ENCODE measurements at regions not wholly inside any gene's neighbourhood (a gene's known extent, or its start where the extent isn't known, plus 50 kb on each side); places are given as distances from the start of the nearest gene placed in this dataset.
A peak's percentile ranks its signal among the peaks of the same experiment; 100 is the strongest.

GRCh38 chr18:72155327-72155726, 388.8 kb downstream of the CBLN2 start:
- Histone ChIP-seq H3K4me3 (ENCODE audit: low read length) (no peak overlapping the region), H3K27me3 (ENCODE audit: insufficient read depth, low read length) (no peaks in the 10 kb centered on the region), H2AFZ (ENCODE audit: low read depth, low read length) (no peak overlapping the region)

GRCh38 chr18:72154926-72155325, 389.2 kb downstream of the CBLN2 start:
- no peak overlapping the region for H3K4me3 ChIP-seq (ENCODE audit: low read length)
- H3K4me1 ChIP-seq (ENCODE audit: insufficient read depth, low read length): no peaks in the 10 kb centered on the region
- no peak overlapping the region for H2AFZ ChIP-seq (ENCODE audit: low read depth, low read length)
- H3K36me3 ChIP-seq (ENCODE audit: insufficient read depth, low read length): no peaks in the 10 kb centered on the region
- H3K27me3 ChIP-seq (ENCODE audit: insufficient read depth, low read length): no peaks in the 10 kb centered on the region
- no peaks in the 10 kb centered on the region for H3K9me3 ChIP-seq (ENCODE audit: low read length)

More at GRCh38 chr18:72155327-72155726, 388.8 kb downstream of the CBLN2 start:
- Histone ChIP-seq H3K4me1 (ENCODE audit: insufficient read depth, low read length) (no peaks in the 10 kb centered on the region), H3K9me3 (ENCODE audit: low read length) (no peaks in the 10 kb centered on the region), H3K36me3 (ENCODE audit: insufficient read depth, low read length) (no peaks in the 10 kb centered on the region)

GRCh38 chr18:72152935-72153334, 391.2 kb downstream of the CBLN2 start:
- Histone ChIP-seq H3K36me3 (ENCODE audit: insufficient read depth, low read length) (no peaks in the 10 kb centered on the region), H3K9me3 (ENCODE audit: low read length) (no peaks in the 10 kb centered on the region), H2AFZ (ENCODE audit: low read depth, low read length) (no peak overlapping the region), H3K27me3 (ENCODE audit: insufficient read depth, low read length) (no peaks in the 10 kb centered on the region), H3K4me3 (ENCODE audit: low read length) (no peak overlapping the region), H3K4me1 (ENCODE audit: insufficient read depth, low read length) (no peaks in the 10 kb centered on the region)

- H3K27me3 ChIP-seq (ENCODE audit: insufficient read depth, low read length): no peaks in the 10 kb centered on the region
- H3K9me3 ChIP-seq (ENCODE audit: low read length): no peaks in the 10 kb centered on the region
- H2AFZ ChIP-seq (ENCODE audit: low read depth, low read length): no peak overlapping the region
Measured at GRCh38 chr18:72147830-72148229, 396.3 kb downstream of the CBLN2 start.

GRCh38 chr18:72140007-72140406, 404.1 kb downstream of the CBLN2 start:
- H3K4me3 ChIP-seq (ENCODE audit: low read length): no peak overlapping the region
- H3K4me1 ChIP-seq (ENCODE audit: insufficient read depth, low read length): no peaks in the 10 kb centered on the region
- H2AFZ ChIP-seq (ENCODE audit: low read depth, low read length): no peak overlapping the region
- no peaks in the 10 kb centered on the region for H3K9me3 ChIP-seq (ENCODE audit: low read length)
- H3K36me3 ChIP-seq (ENCODE audit: insufficient read depth, low read length): no peaks in the 10 kb centered on the region
- no peaks in the 10 kb centered on the region for H3K27me3 ChIP-seq (ENCODE audit: insufficient read depth, low read length)

More at GRCh38 chr18:72147830-72148229, 396.3 kb downstream of the CBLN2 start:
- no peak overlapping the region for H3K4me3 ChIP-seq (ENCODE audit: low read length)
- H3K36me3 ChIP-seq (ENCODE audit: insufficient read depth, low read length): no peaks in the 10 kb centered on the region
- H3K4me1 ChIP-seq (ENCODE audit: insufficient read depth, low read length): no peaks in the 10 kb centered on the region

GRCh38 chr18:72128649-72129048, 415.5 kb downstream of the CBLN2 start:
- H3K4me1 ChIP-seq (ENCODE audit: insufficient read depth, low read length): peaks cover 4% of the 10 kb centered on the region
- no peaks in the 10 kb centered on the region for H3K9me3 ChIP-seq (ENCODE audit: low read length)
- H3K27me3 ChIP-seq (ENCODE audit: insufficient read depth, low read length): no peaks in the 10 kb centered on the region
- no peak overlapping the region for H3K4me3 ChIP-seq (ENCODE audit: low read length)
- no peaks in the 10 kb centered on the region for H3K36me3 ChIP-seq (ENCODE audit: insufficient read depth, low read length)
- H2AFZ ChIP-seq (ENCODE audit: low read depth, low read length): peak overlapping the region; percentile 40

GRCh38 chr18:72122103-72122502, 422.0 kb downstream of the CBLN2 start:
- H3K4me3 ChIP-seq (ENCODE audit: low read length): no peak overlapping the region
- no peaks in the 10 kb centered on the region for H3K4me1 ChIP-seq (ENCODE audit: insufficient read depth, low read length)
- H3K27me3 ChIP-seq (ENCODE audit: insufficient read depth, low read length): no peaks in the 10 kb centered on the region
- no peaks in the 10 kb centered on the region for H3K9me3 ChIP-seq (ENCODE audit: low read length)
- H2AFZ ChIP-seq (ENCODE audit: low read depth, low read length): no peak overlapping the region
- H3K36me3 ChIP-seq (ENCODE audit: insufficient read depth, low read length): no peaks in the 10 kb centered on the region

- Histone ChIP-seq H3K27me3 (ENCODE audit: insufficient read depth, low read length) (no peaks in the 10 kb centered on the region), H3K36me3 (ENCODE audit: insufficient read depth, low read length) (no peaks in the 10 kb centered on the region), H2AFZ (ENCODE audit: low read depth, low read length) (no peak overlapping the region), H3K4me1 (ENCODE audit: insufficient read depth, low read length) (no peaks in the 10 kb centered on the region), H3K4me3 (ENCODE audit: low read length) (no peak overlapping the region), H3K9me3 (ENCODE audit: low read length) (no peaks in the 10 kb centered on the region)
Measured at GRCh38 chr18:72119082-72119481, 425.1 kb downstream of the CBLN2 start.

GRCh38 chr18:72114801-72115594, 429.1 kb downstream of the CBLN2 start:
- no peak overlapping the region for H3K4me3 ChIP-seq (ENCODE audit: low read length)
- H3K36me3 ChIP-seq (ENCODE audit: insufficient read depth, low read length): no peaks in the 10 kb centered on the region
- no peak overlapping the region for H2AFZ ChIP-seq (ENCODE audit: low read depth, low read length)
- no peaks in the 10 kb centered on the region for H3K4me1 ChIP-seq (ENCODE audit: insufficient read depth, low read length)
- no peaks in the 10 kb centered on the region for H3K9me3 ChIP-seq (ENCODE audit: low read length)
- H3K27me3 ChIP-seq (ENCODE audit: insufficient read depth, low read length): no peaks in the 10 kb centered on the region

- no peak overlapping the region for H3K4me3 ChIP-seq (ENCODE audit: low read length)
- H3K4me1 ChIP-seq (ENCODE audit: insufficient read depth, low read length): peaks cover 6% of the 10 kb centered on the region
- no peaks in the 10 kb centered on the region for H3K9me3 ChIP-seq (ENCODE audit: low read length)
- H3K36me3 ChIP-seq (ENCODE audit: insufficient read depth, low read length): no peaks in the 10 kb centered on the region
- no peaks in the 10 kb centered on the region for H3K27me3 ChIP-seq (ENCODE audit: insufficient read depth, low read length)
- peak overlapping the region; percentile 73 for H2AFZ ChIP-seq (ENCODE audit: low read depth, low read length)
Measured at GRCh38 chr18:72107647-72108383, 436.3 kb downstream of the CBLN2 start.

GRCh38 chr18:72104851-72105250, 439.3 kb downstream of the CBLN2 start:
- H3K27me3 ChIP-seq (ENCODE audit: insufficient read depth, low read length): no peaks in the 10 kb centered on the region
- H3K9me3 ChIP-seq (ENCODE audit: low read length): no peaks in the 10 kb centered on the region
- H3K4me3 ChIP-seq (ENCODE audit: low read length): no peak overlapping the region

GRCh38 chr18:72102412-72102811, 441.7 kb downstream of the CBLN2 start:
- H3K36me3 ChIP-seq (ENCODE audit: insufficient read depth, low read length): no peaks in the 10 kb centered on the region
- peaks cover 6% of the 10 kb centered on the region for H3K4me1 ChIP-seq (ENCODE audit: insufficient read depth, low read length)
- no peak overlapping the region for H2AFZ ChIP-seq (ENCODE audit: low read depth, low read length)
- H3K9me3 ChIP-seq (ENCODE audit: low read length): no peaks in the 10 kb centered on the region
- H3K27me3 ChIP-seq (ENCODE audit: insufficient read depth, low read length): no peaks in the 10 kb centered on the region
- no peak overlapping the region for H3K4me3 ChIP-seq (ENCODE audit: low read length)

More at GRCh38 chr18:72104851-72105250, 439.3 kb downstream of the CBLN2 start:
- no peak overlapping the region for H2AFZ ChIP-seq (ENCODE audit: low read depth, low read length)
- H3K4me1 ChIP-seq (ENCODE audit: insufficient read depth, low read length): peaks cover 10% of the 10 kb centered on the region
- no peaks in the 10 kb centered on the region for H3K36me3 ChIP-seq (ENCODE audit: insufficient read depth, low read length)

GRCh38 chr18:72100465-72101004, 443.6 kb downstream of the CBLN2 start:
- Histone ChIP-seq H3K27me3 (ENCODE audit: insufficient read depth, low read length) (no peaks in the 10 kb centered on the region), H3K9me3 (ENCODE audit: low read length) (no peaks in the 10 kb centered on the region), H2AFZ (ENCODE audit: low read depth, low read length) (no peak overlapping the region), H3K4me1 (ENCODE audit: insufficient read depth, low read length) (peaks cover 4% of the 10 kb centered on the region), H3K36me3 (ENCODE audit: insufficient read depth, low read length) (no peaks in the 10 kb centered on the region), H3K4me3 (ENCODE audit: low read length) (no peak overlapping the region)

Measured in neuron (in vitro differentiated cells).